Stimulated activated CD4-positive, alpha-beta T cell treated with anti-CD3 and anti-CD28 coated beads, Interleukin-15, amount 100 ng/mL, for 1 hour (primary cell): ENCODE measurements at regions not wholly inside any gene's neighbourhood (a gene's known extent, or its start where the extent isn't known, plus 50 kb on each side); places are given as distances from the start of the nearest gene placed in this dataset.
"Not testable (repeated sequence)": the region's sequence is repeated elsewhere in the genome, so short reads cannot be mapped to it uniquely, and the experiment has no call there.

Source experiments
- DNase-seq, 2 donors: peaks; one replicate each; pipeline ENCODE4 v3.0.0-alpha.2; 2020; ENCODE audit warnings: low read depth in 1 of 2, low spot score in 1 of 2

- DNase-seq, result no peak
These were observed 1616.2 kb downstream of the SLITRK5 start for GRCh38 chr13:89287381-89287780.

GRCh38 chr13:89294115-89294867, 1623.1 kb downstream of the SLITRK5 start:
- DNase-seq, result no peak

- DNase-seq, result no peak
These were observed 1636.1 kb downstream of the SLITRK5 start for GRCh38 chr13:89307278-89307677.

- DNase-seq, result no peak
These were observed 1639.9 kb downstream of the SLITRK5 start for GRCh38 chr13:89310943-89311672.

- no peak for DNase-seq
These were observed 1644.1 kb downstream of the SLITRK5 start for GRCh38 chr13:89315287-89315686.

GRCh38 chr13:89322466-89322865, 1651.3 kb downstream of the SLITRK5 start:
- no peak for DNase-seq

- DNase-seq, result no peak
These were observed 1653.4 kb downstream of the SLITRK5 start for GRCh38 chr13:89324582-89324981.

- no peak for DNase-seq
These were observed 1672.0 kb downstream of the SLITRK5 start for GRCh38 chr13:89343165-89343564.

GRCh38 chr13:89352384-89352783, 1681.2 kb downstream of the SLITRK5 start:
- no peak for DNase-seq

- DNase-seq, result no peak
These were observed 1690.7 kb downstream of the SLITRK5 start for GRCh38 chr13:89361909-89362308.

- DNase-seq, result no peak
These were observed 1692.0 kb downstream of the SLITRK5 start for GRCh38 chr13:89363144-89363543.

- DNase-seq, result no peak
These were observed 1701.0 kb downstream of the SLITRK5 start for GRCh38 chr13:89372193-89372592.

GRCh38 chr13:89375839-89376238, 1704.7 kb downstream of the SLITRK5 start:
- no peak for DNase-seq

- no peak for DNase-seq
These were observed 1708.9 kb downstream of the SLITRK5 start for GRCh38 chr13:89380101-89380500.

GRCh38 chr13:89382981-89383380, 1711.8 kb downstream of the SLITRK5 start:
- no peak for DNase-seq

GRCh38 chr13:89383891-89384290, 1712.7 kb downstream of the SLITRK5 start:
- no peak for DNase-seq

GRCh38 chr13:89393758-89394304, 1722.7 kb downstream of the SLITRK5 start:
- DNase-seq, result no peak

GRCh38 chr13:89401264-89401675, 1730.1 kb downstream of the SLITRK5 start:
- DNase-seq, result no peak

- no peak for DNase-seq
These were observed 1731.0 kb downstream of the SLITRK5 start for GRCh38 chr13:89402211-89402610.

- DNase-seq, result not testable (repeated sequence)
These were observed 1734.9 kb downstream of the SLITRK5 start for GRCh38 chr13:89406096-89406495.

GRCh38 chr13:89407357-89407756, 1736.2 kb downstream of the SLITRK5 start:
- DNase-seq, result no peak

GRCh38 chr13:89432997-89433396, 1761.8 kb downstream of the SLITRK5 start:
- DNase-seq, result no peak
